IMR-90 (cell line): ENCODE measurements at regions not wholly inside any gene's neighbourhood (a gene's known extent, or its start where the extent isn't known, plus 50 kb on each side); places are given as distances from the start of the nearest gene placed in this dataset.

Experiments used
- ATAC-seq: fragments of 200-7000 bp; cut with Tn5 transposase; 2 replicates; pipeline ENCODE4 v1.9.1; 2020; ENCODE audit warnings: low read depth, mild to moderate bottlenecking, moderate library complexity
- BruUV-seq: library from RNA; stranded (reverse); fragments of 400-500 nt; replicated peaks from 2 replicates; lab custom pipeline; 2021; lab: Mats Ljungman, UMichigan
- CTCF ChIA-PET: fragments of 300-600 bp; formaldehyde crosslinking; extraction: SDS; loops from one replicate; lab custom pipeline; 2021; ENCODE audit warnings: antibody characterized with exemption; lab: Yijun Ruan, JAX
- POLR2A ChIA-PET: fragments of 300-600 bp; sonication (Branson Sonifier 250); formaldehyde crosslinking; loops from one replicate; lab custom pipeline; 2022; ENCODE audit warnings: antibody characterized with exemption; ENCODE audit not compliant: unreplicated experiment; lab: Charles Lee
- DNase-seq: peaks from one replicate; pipeline ENCODE4 v3.0.0; 2013
- H2AFZ ChIP-seq: replicated peaks from 2 replicates; pipeline ENCODE3; 2013; ENCODE audit warnings: low read length, mild to moderate bottlenecking; ENCODE audit not compliant: poor library complexity
- H2AK5ac ChIP-seq: 2 replicates; pipeline ENCODE4 v1.6.1; 2013; ENCODE audit warnings: low read depth, low read length, inconsistent platforms
- H2AK9ac ChIP-seq: replicated peaks from 2 replicates; pipeline ENCODE3; 2013; ENCODE audit warnings: mild to moderate bottlenecking, low read depth, low read length, moderate library complexity; ENCODE audit not compliant: poor library complexity
- H2BK120ac ChIP-seq: 2 replicates; pipeline ENCODE4 v1.6.1; 2013; ENCODE audit warnings: low read depth, low read length, inconsistent platforms
- H2BK15ac ChIP-seq: 3 replicates; pipeline ENCODE4 v1.6.1; 2013; ENCODE audit warnings: low read depth, low read length, inconsistent platforms
- H2BK20ac ChIP-seq: 2 replicates; pipeline ENCODE4 v1.6.1; 2013; ENCODE audit warnings: low read depth, mild to moderate bottlenecking, inconsistent platforms, low read length, moderate library complexity
- H2BK5ac ChIP-seq: 2 replicates; pipeline ENCODE4 v1.6.1; 2013; ENCODE audit warnings: mild to moderate bottlenecking, low read depth, low read length, inconsistent platforms; ENCODE audit not compliant: poor library complexity, severe bottlenecking
- H3K14ac ChIP-seq: replicated peaks from 2 replicates; pipeline ENCODE4 v1.6.1; 2013; ENCODE audit warnings: low read depth, low read length, inconsistent platforms
- H3K18ac ChIP-seq: 2 replicates; pipeline ENCODE4 v1.6.1; 2013; ENCODE audit warnings: low read depth, low read length, control low read depth
- H3K23ac ChIP-seq: 2 replicates; pipeline ENCODE4 v1.6.1; 2013; ENCODE audit warnings: low read depth, low read length, inconsistent platforms
- H3K27ac ChIP-seq: 2 replicates; pipeline ENCODE4 v1.5.1; 2013; ENCODE audit warnings: mild to moderate bottlenecking, control low read depth, low read length; ENCODE audit not compliant: insufficient read depth
- H3K27me3 ChIP-seq: 2 replicates; pipeline ENCODE4 v1.6.1; 2013; ENCODE audit warnings: low read length; ENCODE audit not compliant: control insufficient read depth, insufficient read depth
- H3K36me3 ChIP-seq: 2 replicates; pipeline ENCODE4 v1.6.1; 2013; ENCODE audit warnings: low read length, mixed read lengths; ENCODE audit not compliant: control insufficient read depth, insufficient read depth
- H3K4ac ChIP-seq: 2 replicates; pipeline ENCODE4 v1.6.1; 2013; ENCODE audit warnings: low read depth, low read length, inconsistent platforms
- H3K4me1 ChIP-seq: 2 replicates; pipeline ENCODE4 v1.6.1; 2013; ENCODE audit warnings: low read length, mixed read lengths; ENCODE audit not compliant: control insufficient read depth, insufficient read depth
- H3K4me2 ChIP-seq: 2 replicates; pipeline ENCODE4 v1.6.1; 2013; ENCODE audit warnings: low read depth, mild to moderate bottlenecking, control low read depth, low read length, moderate library complexity
- H3K4me3 ChIP-seq: 2 replicates; pipeline ENCODE4 v1.5.1; 2013; ENCODE audit warnings: low read depth, mild to moderate bottlenecking, control low read depth, low read length, moderate library complexity; ENCODE audit not compliant: insufficient read depth
- H3K56ac ChIP-seq: 2 replicates; pipeline ENCODE4 v1.6.1; 2013; ENCODE audit warnings: low read length, inconsistent platforms; ENCODE audit not compliant: insufficient read depth; ENCODE audit errors: extremely low read depth
- H3K79me1 ChIP-seq, 2 experiments: 2 replicates each; pipeline ENCODE4 v1.6.1; 2013; ENCODE audit warnings: low read length in 2 of 2, inconsistent platforms in 1 of 2, low read depth in 1 of 2
- H3K9ac ChIP-seq: 2 replicates; pipeline ENCODE4 v1.6.1; 2013; ENCODE audit warnings: low read depth, low read length, control low read depth
- H3K9me1 ChIP-seq: 2 replicates; pipeline ENCODE4 v1.6.1; 2013; ENCODE audit warnings: low read length, inconsistent platforms; ENCODE audit not compliant: insufficient read depth
- H3K9me3 ChIP-seq: 2 replicates; pipeline ENCODE4 v1.6.1; 2013; ENCODE audit warnings: low read length; ENCODE audit not compliant: control insufficient read depth, insufficient read depth
- H4K20me1 ChIP-seq: 2 replicates; pipeline ENCODE4 v1.6.1; 2013; ENCODE audit warnings: low read length, inconsistent platforms; ENCODE audit not compliant: insufficient read depth
- H4K5ac ChIP-seq: 2 replicates; pipeline ENCODE4 v1.6.1; 2013; ENCODE audit warnings: mild to moderate bottlenecking, low read depth, low read length, control low read depth
- H4K8ac ChIP-seq, 2 experiments: 2 replicates each; pipeline ENCODE4 v1.6.1; 2013; ENCODE audit warnings: low read depth in 2 of 2, low read length in 2 of 2, control low read depth in 1 of 2, inconsistent platforms in 1 of 2
- H4K91ac ChIP-seq: 2 replicates; pipeline ENCODE4 v1.6.1; 2013; ENCODE audit warnings: low read depth, low read length, inconsistent platforms; ENCODE audit not compliant: insufficient read depth
- BHLHE40 ChIP-seq: fragments of 150-350 bp; IDR thresholded peaks from 2 replicates; pipeline ENCODE4 v1.6.1; 2016; ENCODE audit warnings: mild to moderate bottlenecking, low read depth, low read length
- CEBPB ChIP-seq: IDR thresholded peaks from 2 replicates; pipeline ENCODE4 v1.6.1; 2012; ENCODE audit warnings: low read depth, low read length, improper control_type of control experiment
- CHD1 ChIP-seq: IDR thresholded peaks from 2 replicates; pipeline ENCODE4 v1.6.1; 2012; ENCODE audit warnings: low read depth, low read length, improper control_type of control experiment
- CTCF ChIP-seq: conservative IDR thresholded peaks from 2 replicates; pipeline ENCODE4 v1.5.1; 2012; ENCODE audit warnings: mild to moderate bottlenecking, low read depth, low read length, improper control_type of control experiment
- ELK1 ChIP-seq: fragments of 150-350 bp; IDR thresholded peaks from 2 replicates; pipeline ENCODE4 v1.6.1; 2016; ENCODE audit warnings: low read depth, mild to moderate bottlenecking, low read length, moderate library complexity, borderline replicate concordance
- FOS ChIP-seq: fragments of 150-350 bp; IDR thresholded peaks from 2 replicates; pipeline ENCODE4 v1.6.1; 2016; ENCODE audit warnings: low read depth, low read length
- MAFK ChIP-seq: IDR thresholded peaks from 2 replicates; pipeline ENCODE4 v1.6.1; 2012; ENCODE audit warnings: low read depth, low read length, improper control_type of control experiment
- MAZ ChIP-seq: IDR thresholded peaks from 2 replicates; pipeline ENCODE4 v1.6.1; 2012; ENCODE audit warnings: low read depth, mild to moderate bottlenecking, low read length, improper control_type of control experiment, moderate library complexity, borderline replicate concordance
- MXI1 ChIP-seq: IDR thresholded peaks from 2 replicates; pipeline ENCODE4 v1.6.1; 2012; ENCODE audit warnings: low read depth, mild to moderate bottlenecking, low read length, moderate library complexity, borderline replicate concordance
- NFE2L2 ChIP-seq: fragments of 150-350 bp; IDR thresholded peaks from 2 replicates; pipeline ENCODE4 v1.6.1; 2016; ENCODE audit warnings: low read depth, mild to moderate bottlenecking, low read length
- POLR2A ChIP-seq: IDR thresholded peaks from 2 replicates; pipeline ENCODE4 v1.6.1; 2012; ENCODE audit warnings: mild to moderate bottlenecking, low read depth, low read length
- RAD21 ChIP-seq: IDR thresholded peaks from 2 replicates; pipeline ENCODE4 v1.6.1; 2012; ENCODE audit warnings: low read length, improper control_type of control experiment
- RCOR1 ChIP-seq: IDR thresholded peaks from 2 replicates; pipeline ENCODE4 v1.6.1; 2012; ENCODE audit warnings: mild to moderate bottlenecking, low read length, improper control_type of control experiment; ENCODE audit not compliant: insufficient replicate concordance
- RFX5 ChIP-seq: IDR thresholded peaks from 2 replicates; pipeline ENCODE4 v1.8.0; 2012; ENCODE audit warnings: low read depth, mild to moderate bottlenecking, low read length, moderate library complexity
- SMC3 ChIP-seq: fragments of 150-350 bp; IDR thresholded peaks from 2 replicates; pipeline ENCODE4 v1.6.1; 2016; ENCODE audit warnings: low read depth, mild to moderate bottlenecking, antibody characterized with exemption, low read length, moderate library complexity
- WGBS, 2 experiments: methylation state at CpG; one replicate each; pipeline versions ENCODE4 v1.1.5 to v1.1.7; 2013; ENCODE audit warnings: missing lambda C conversion rate in 2 of 2; ENCODE audit not compliant: insufficient read length in 1 of 2; ENCODE audit errors: extremely low coverage in 2 of 2; 5-methylcytosine and 5-hydroxymethylcytosine counted together
- dilution Hi-C: fragments of 300-500 bp; cut with HindIII; formaldehyde crosslinking; loops from one replicate; pipeline ENCODE4 v1.14.3; 2018; ENCODE audit warnings: low sequenced_read_pairs; ENCODE audit not compliant: unreplicated experiment
- in situ Hi-C: fragments of 300-500 bp; cut with MboI; formaldehyde crosslinking; loops from 3 replicates; pipeline ENCODE4 v1.14.3; 2019; ENCODE audit warnings: low sequenced_read_pairs, inconsistent platforms, mixed read lengths
- intact Hi-C: fragments of 100-400 bp; cut with micrococcal nuclease; formaldehyde crosslinking; loops from 2 replicates; pipeline ENCODE4 v1.10.0; 2022
- TF ChIP-seq, protein P1 (sequence below): fragments of 150-350 bp; IDR thresholded peaks from 2 replicates; pipeline ENCODE4 v1.6.1; 2017; ENCODE audit warnings: mild to moderate bottlenecking, antibody characterized with exemption, low read length, low read depth

DNA sequence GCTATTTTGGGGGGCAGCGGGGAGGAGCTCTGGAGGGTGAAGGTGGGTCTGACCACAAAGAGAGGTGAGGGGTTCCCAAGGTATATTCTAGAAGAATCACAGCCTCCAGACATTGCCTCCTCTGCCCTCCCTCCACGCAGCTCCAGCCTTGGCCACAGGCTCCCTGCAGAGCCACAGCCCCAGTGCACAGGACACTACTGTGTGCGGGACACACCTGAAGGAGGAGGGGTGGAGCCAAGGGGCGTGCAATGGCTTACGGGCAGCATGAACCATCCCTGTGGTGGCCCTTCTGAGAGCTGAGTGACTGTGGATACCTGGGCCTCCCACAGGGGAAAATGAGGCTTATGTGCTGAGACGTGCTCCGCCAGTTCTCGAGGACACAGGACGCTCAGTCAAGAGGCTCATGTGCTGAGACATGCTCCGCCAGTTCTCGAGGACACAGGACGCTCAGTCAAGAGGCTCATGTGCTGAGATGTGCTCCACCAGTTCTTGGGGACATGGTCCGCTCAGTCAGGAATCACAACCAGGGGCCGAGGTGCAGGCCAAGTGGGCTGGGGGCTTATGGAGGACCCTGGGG is 417.3 kb downstream of the SHANK2 start:
- TF ChIP-seq CEBPB (no peak), RAD21 (no peak), NFE2L2 (no peak), FOS (no peak), MAZ (no peak), RFX5 (no peak), POLR2A (no peak), SMC3 (no peak), ELK1 (no peak), RCOR1 (no peak), MXI1 (no peak), CHD1 (no peak), CTCF (no peak), MAFK (no peak), BHLHE40 (no peak)
- TF ChIP-seq, protein P1, sequence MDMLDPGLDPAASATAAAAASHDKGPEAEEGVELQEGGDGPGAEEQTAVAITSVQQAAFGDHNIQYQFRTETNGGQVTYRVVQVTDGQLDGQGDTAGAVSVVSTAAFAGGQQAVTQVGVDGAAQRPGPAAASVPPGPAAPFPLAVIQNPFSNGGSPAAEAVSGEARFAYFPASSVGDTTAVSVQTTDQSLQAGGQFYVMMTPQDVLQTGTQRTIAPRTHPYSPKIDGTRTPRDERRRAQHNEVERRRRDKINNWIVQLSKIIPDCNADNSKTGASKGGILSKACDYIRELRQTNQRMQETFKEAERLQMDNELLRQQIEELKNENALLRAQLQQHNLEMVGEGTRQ: no peak
- Histone ChIP-seq H2AFZ (no peak overlapping the region), H2AK5ac (no peak overlapping the region), H3K23ac (no peak overlapping the region), H2BK20ac (no peak overlapping the region), H3K79me1 (no peaks in the 10 kb centered on the region), H4K91ac (no peak overlapping the region), H2BK120ac (no peak overlapping the region), H3K4ac (no peak overlapping the region), H2AK9ac (no peak overlapping the region), H3K9me3 (peaks cover 11% of the 10 kb centered on the region), H3K56ac (no peak overlapping the region), H3K4me2 (no peak overlapping the region), H3K27ac (no peak overlapping the region), H4K5ac (no peak overlapping the region), H3K18ac (no peak overlapping the region), H3K9me1 (no peaks in the 10 kb centered on the region), H3K4me3 (no peak overlapping the region), H4K20me1 (no peaks in the 10 kb centered on the region; the same call in none of the 2 replicates), H3K36me3 (no peaks in the 10 kb centered on the region), H3K4me1 (peaks cover 2% of the 10 kb centered on the region; the same call in 1 of the 2 replicates), H4K8ac (no peak overlapping the region), H3K9ac (no peak overlapping the region), H3K27me3 (no peaks in the 10 kb centered on the region), H3K14ac (no peak overlapping the region), H2BK15ac (no peak overlapping the region), H2BK5ac (no peak overlapping the region)
- WGBS, 2 experiments: 85% methylated on average over 10 of the region's 14 CpGs; no CpG with 5 or more reads in 1 of the 2 experiments
- intact Hi-C loops: no loop called here
- ATAC-seq: no peak
- ChIA-PET CTCF (no interaction called here), POLR2A (no interaction called here)
- BruUV-seq: no TSS peak
- dilution Hi-C loops: no loop called here
- in situ Hi-C loops: no loop called here
- DNase-seq: no peak
